Esophagus squamous epithelium (tissue), 4 donors: ENCODE measurements at regions not wholly inside any gene's neighbourhood (a gene's known extent, or its start where the extent isn't known, plus 50 kb on each side); places are given as distances from the start of the nearest gene placed in this dataset.

Experiments
- POLR2A ChIP-seq, 4 donors: fragments of 450-650 bp; IDR thresholded peaks; one replicate each; pipeline ENCODE4 v1.6.1; 2017; ENCODE audit warnings: antibody characterized with exemption in 4 of 4, mild to moderate bottlenecking in 4 of 4, moderate library complexity in 3 of 4
- TF ChIP-seq, protein P1 (sequence below), 6 experiments: fragments of 450-650 bp in 4 of 6; fragments of 200-600 bp in 2 of 6; sonication (generic) in 2 of 6; IDR thresholded peaks; one replicate each; pipeline ENCODE4 v1.5.1; 2016 to 2019; ENCODE audit warnings: antibody characterized with exemption in 6 of 6, mild to moderate bottlenecking in 4 of 6, moderate library complexity in 4 of 6

- TF ChIP-seq, protein P1, sequence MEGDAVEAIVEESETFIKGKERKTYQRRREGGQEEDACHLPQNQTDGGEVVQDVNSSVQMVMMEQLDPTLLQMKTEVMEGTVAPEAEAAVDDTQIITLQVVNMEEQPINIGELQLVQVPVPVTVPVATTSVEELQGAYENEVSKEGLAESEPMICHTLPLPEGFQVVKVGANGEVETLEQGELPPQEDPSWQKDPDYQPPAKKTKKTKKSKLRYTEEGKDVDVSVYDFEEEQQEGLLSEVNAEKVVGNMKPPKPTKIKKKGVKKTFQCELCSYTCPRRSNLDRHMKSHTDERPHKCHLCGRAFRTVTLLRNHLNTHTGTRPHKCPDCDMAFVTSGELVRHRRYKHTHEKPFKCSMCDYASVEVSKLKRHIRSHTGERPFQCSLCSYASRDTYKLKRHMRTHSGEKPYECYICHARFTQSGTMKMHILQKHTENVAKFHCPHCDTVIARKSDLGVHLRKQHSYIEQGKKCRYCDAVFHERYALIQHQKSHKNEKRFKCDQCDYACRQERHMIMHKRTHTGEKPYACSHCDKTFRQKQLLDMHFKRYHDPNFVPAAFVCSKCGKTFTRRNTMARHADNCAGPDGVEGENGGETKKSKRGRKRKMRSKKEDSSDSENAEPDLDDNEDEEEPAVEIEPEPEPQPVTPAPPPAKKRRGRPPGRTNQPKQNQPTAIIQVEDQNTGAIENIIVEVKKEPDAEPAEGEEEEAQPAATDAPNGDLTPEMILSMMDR (IDR thresholded peaks at IDR 0.05), result no peak
- TF ChIP-seq POLR2A (IDR thresholded peaks at IDR 0.05), result no peak
These were observed 250.7 kb downstream of the RPS24 start for GRCh38 chr10:78284381-78284780.
